Testis (tissue), 2 donors: ENCODE measurements at regions not wholly inside any gene's neighbourhood (a gene's known extent, or its start where the extent isn't known, plus 50 kb on each side); places are given as distances from the start of the nearest gene placed in this dataset.

Experiments used
- DNase-seq: peaks from one replicate; pipeline ENCODE4 v3.0.0-alpha.2; 2019
- H3K27ac ChIP-seq, 2 donors: fragments of 200-600 bp; sonication (generic); one replicate each; pipeline ENCODE4 v1.5.1; 2019
- H3K27me3 ChIP-seq: fragments of 200-600 bp; sonication (generic); one replicate; pipeline ENCODE4 v1.5.1; 2019
- H3K36me3 ChIP-seq: fragments of 200-600 bp; sonication (generic); one replicate; pipeline ENCODE4 v1.5.1; 2017; ENCODE audit warnings: low read depth; ENCODE audit errors: missing control alignments
- H3K4me1 ChIP-seq: fragments of 200-600 bp; sonication (generic); one replicate; pipeline ENCODE4 v1.5.1; 2019
- H3K4me3 ChIP-seq, 2 donors: fragments of 200-600 bp; sonication (generic); one replicate each; pipeline ENCODE4 v1.5.1; 2017 to 2019
- H3K9me3 ChIP-seq: fragments of 200-600 bp; sonication (generic); one replicate; pipeline ENCODE4 v1.5.1; 2017
- CTCF ChIP-seq, 3 experiments: fragments of 450-650 bp in 2 of 3; fragments of 200-600 bp in 1 of 3; sonication (generic) in 1 of 3; IDR thresholded peaks; one replicate each; pipeline ENCODE4 v1.5.1; 2016 to 2019; ENCODE audit warnings: antibody characterized with exemption in 3 of 3, mild to moderate bottlenecking in 2 of 3, moderate library complexity in 1 of 3
- POLR2A ChIP-seq: fragments of 450-650 bp; IDR thresholded peaks from one replicate; pipeline ENCODE4 v1.6.1; 2017; ENCODE audit warnings: antibody characterized with exemption, mild to moderate bottlenecking, moderate library complexity
- WGBS, 2 donors: methylation state at CpG; one replicate each; pipeline ENCODE4 v1.1.5; 2018; 5-methylcytosine and 5-hydroxymethylcytosine counted together
- intact Hi-C: fragments of 100-400 bp; cut with DNase I; formaldehyde crosslinking; loops from one replicate; pipeline ENCODE4 v1.15.1; 2023; ENCODE audit warnings: low total_unique reads

- no peaks in the 10 kb centered on the region for H3K27me3 ChIP-seq
- TF ChIP-seq CTCF (IDR thresholded peaks at IDR 0.05) = no peak
- TF ChIP-seq POLR2A = no peak
- DNase-seq = no peak
- H3K4me3 ChIP-seq = no peak overlapping the region
- WGBS, 2 donors = 67 to 71% methylated on average over 5 of the region's 5 CpGs
- no peaks in the 10 kb centered on the region for H3K36me3 ChIP-seq
- no peak overlapping the region for H3K27ac ChIP-seq
- intact Hi-C loops = no loop called here
- H3K4me1 ChIP-seq = no peaks in the 10 kb centered on the region
- no peaks in the 10 kb centered on the region for H3K9me3 ChIP-seq
Observed at GRCh38 chr2:41622301-41622700, 425.5 kb upstream of the PKDCC start.

DNA sequence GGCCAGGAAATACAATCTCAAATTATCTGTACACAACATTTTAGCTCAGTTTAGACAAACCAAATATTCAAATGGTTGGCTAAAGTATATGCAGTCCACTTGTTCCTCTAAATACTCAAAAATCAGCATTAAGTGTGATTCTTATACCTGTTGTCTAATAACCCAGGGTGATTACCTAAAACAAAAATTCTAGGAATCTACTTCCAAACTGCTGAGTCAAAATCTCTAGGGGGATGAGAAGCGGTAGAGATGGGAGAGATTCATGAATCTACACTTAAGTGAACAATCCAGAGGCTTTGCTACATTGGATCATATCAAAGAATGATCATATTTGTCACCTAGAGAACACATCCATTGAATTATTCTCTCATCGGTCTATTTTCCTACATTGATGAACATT, 420.9 kb upstream of the PKDCC start:
- no peaks in the 10 kb centered on the region for H3K36me3 ChIP-seq
- TF ChIP-seq CTCF (IDR thresholded peaks at IDR 0.05) = no peak
- no peak for TF ChIP-seq POLR2A
- intact Hi-C loops = no loop called here
- WGBS, 2 donors = 96 to 100% methylated on average over 2 of the region's 2 CpGs
- no peak for DNase-seq
- H3K27ac ChIP-seq = no peak overlapping the region
- H3K4me3 ChIP-seq = no peak overlapping the region
- no peaks in the 10 kb centered on the region for H3K4me1 ChIP-seq
- H3K27me3 ChIP-seq = no peaks in the 10 kb centered on the region
- H3K9me3 ChIP-seq = no peaks in the 10 kb centered on the region

DNA sequence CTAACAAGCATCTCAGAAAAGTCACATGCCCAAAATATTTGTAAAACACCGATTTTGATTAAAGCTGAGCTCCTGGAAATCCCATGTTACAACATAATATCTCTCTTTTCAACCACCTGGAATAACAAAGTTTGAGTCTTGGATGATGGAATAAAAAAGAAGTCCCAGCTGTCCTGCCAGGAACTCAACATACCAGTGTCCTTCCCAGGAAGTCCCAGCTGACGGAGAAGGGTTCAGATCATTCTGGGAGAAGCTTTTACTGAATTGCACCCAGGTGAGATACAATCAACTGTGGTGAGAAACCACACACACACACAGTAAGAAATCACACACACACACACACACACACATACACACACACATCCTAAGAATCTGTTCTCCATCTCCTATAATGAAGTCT, 413.1 kb upstream of the PKDCC start:
- H3K36me3 ChIP-seq = no peaks in the 10 kb centered on the region

GRCh38 chr2:41644936-41645335, 402.9 kb upstream of the PKDCC start:
- H3K36me3 ChIP-seq = no peaks in the 10 kb centered on the region
- no peaks in the 10 kb centered on the region for H3K27me3 ChIP-seq
- H3K4me1 ChIP-seq = no peaks in the 10 kb centered on the region
- no peak overlapping the region for H3K4me3 ChIP-seq
- 84 to 91% methylated on average over 2 of the region's 2 CpGs for WGBS, 2 donors
- intact Hi-C loops = no loop called here
- H3K9me3 ChIP-seq = no peaks in the 10 kb centered on the region
- TF ChIP-seq POLR2A (no peak), CTCF (IDR thresholded peaks at IDR 0.05) (no peak)
- DNase-seq = no peak
- H3K27ac ChIP-seq = no peak overlapping the region

More for the DNA sequence above, 413.1 kb upstream of the PKDCC start:
- no peak overlapping the region for H3K4me3 ChIP-seq
- H3K9me3 ChIP-seq = no peaks in the 10 kb centered on the region
- intact Hi-C loops = no loop called here
- 64 to 70% methylated on average over 2 of the region's 2 CpGs for WGBS, 2 donors
- no peaks in the 10 kb centered on the region for H3K27me3 ChIP-seq
- no peak for TF ChIP-seq CTCF (IDR thresholded peaks at IDR 0.05)
- no peak for TF ChIP-seq POLR2A
- no peak for DNase-seq
- no peak overlapping the region for H3K27ac ChIP-seq
- no peaks in the 10 kb centered on the region for H3K4me1 ChIP-seq

GRCh38 chr2:41647468-41648050, 400.3 kb upstream of the PKDCC start:
- intact Hi-C loops = no loop called here
- DNase-seq = no peak
- WGBS, 2 donors = 33 to 62% methylated on average over 1 of the region's 1 CpG
- TF ChIP-seq POLR2A (no peak), CTCF (IDR thresholded peaks at IDR 0.05) (no peak)
- peak overlapping the region in 1 of 2 donors; percentile 61 for H3K27ac ChIP-seq
- no peaks in the 10 kb centered on the region for H3K36me3 ChIP-seq
- H3K4me3 ChIP-seq = no peak overlapping the region
- no peaks in the 10 kb centered on the region for H3K4me1 ChIP-seq
- H3K9me3 ChIP-seq = no peaks in the 10 kb centered on the region
- H3K27me3 ChIP-seq = no peaks in the 10 kb centered on the region
